Bone marrow (tissue), 2 donors: ENCODE measurements at regions not wholly inside any gene's neighbourhood (a gene's known extent, or its start where the extent isn't known, plus 50 kb on each side); places are given as distances from the start of the nearest gene placed in this dataset.
"Not testable (repeated sequence)": the region's sequence is repeated elsewhere in the genome, so short reads cannot be mapped to it uniquely, and the experiment has no call there.

Source experiments
- DNase-seq, 2 donors: peaks; one replicate each; lab custom pipeline; 2025; lab: John Stamatoyannopoulos, UW

- no peak for DNase-seq
These were observed 471.5 kb upstream of the C16orf82 start for GRCh38 chr16:26595199-26595598.

GRCh38 chr16:26596033-26596432 lies 470.7 kb upstream of the C16orf82 start:
- DNase-seq = not testable (repeated sequence)

GRCh38 chr16:26598061-26598460 lies 468.7 kb upstream of the C16orf82 start:
- DNase-seq = no peak

- no peak for DNase-seq
These were observed 467.5 kb upstream of the C16orf82 start for GRCh38 chr16:26598998-26599784.

GRCh38 chr16:26599785-26600104 lies 467.0 kb upstream of the C16orf82 start:
- no peak for DNase-seq

DNA sequence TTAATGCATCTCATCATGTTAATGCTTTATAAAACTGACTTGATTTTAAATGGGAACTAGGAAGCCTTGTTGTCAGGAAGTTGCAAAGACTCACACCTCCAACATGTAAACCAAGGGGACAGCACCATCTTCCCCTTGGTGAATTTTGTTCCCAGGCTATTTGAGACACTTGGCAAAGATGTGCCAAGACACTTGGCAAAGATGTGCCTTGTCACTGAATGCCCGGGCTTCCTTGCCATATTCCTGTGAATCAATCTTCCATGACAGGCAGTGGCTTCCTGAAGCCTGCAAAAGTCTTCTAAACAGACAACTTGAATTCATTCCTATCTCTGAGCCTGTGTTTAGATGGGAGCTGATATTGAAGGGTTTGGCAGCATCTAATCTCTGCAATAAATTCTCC lies 465.4 kb upstream of the C16orf82 start:
- no peak for DNase-seq

DNA sequence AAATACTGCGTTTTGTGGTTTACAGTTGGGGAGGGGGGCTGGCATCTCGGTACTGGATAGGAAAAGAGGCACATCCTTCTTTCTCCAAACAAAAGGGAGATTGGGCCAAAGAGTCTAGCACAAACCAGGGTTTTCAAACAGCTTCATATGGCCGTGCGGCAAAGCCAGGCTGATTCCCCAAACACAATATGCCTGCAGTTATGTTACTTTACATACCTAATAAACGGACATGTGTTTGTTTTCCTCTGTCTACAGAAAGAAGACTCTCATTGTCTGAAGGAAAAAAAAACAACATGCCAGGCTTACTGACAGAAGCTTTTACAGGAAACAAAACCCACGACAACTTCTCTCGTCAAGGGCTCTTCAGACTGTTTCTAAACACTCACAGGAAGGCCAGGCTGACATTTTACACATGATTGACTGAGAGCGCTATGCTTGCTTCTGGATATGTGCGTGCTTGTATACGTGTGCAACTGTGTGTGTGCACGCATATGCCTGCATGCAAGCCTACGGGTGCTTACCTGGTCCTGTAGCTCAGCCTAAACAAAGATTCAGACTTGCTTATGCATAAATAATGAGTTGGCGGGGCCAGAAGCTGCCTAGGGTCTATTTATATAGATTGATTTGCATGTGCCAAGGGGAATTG lies 461.0 kb upstream of the C16orf82 start:
- no peak for DNase-seq

GRCh38 chr16:26606381-26607150 lies 460.2 kb upstream of the C16orf82 start:
- DNase-seq = no peak

GRCh38 chr16:26614237-26614841 lies 452.4 kb upstream of the C16orf82 start:
- DNase-seq = no peak

GRCh38 chr16:26623442-26623841 lies 443.3 kb upstream of the C16orf82 start:
- DNase-seq = no peak

GRCh38 chr16:26627958-26628357 lies 438.8 kb upstream of the C16orf82 start:
- DNase-seq = no peak

- not testable (repeated sequence) for DNase-seq
These were observed 435.4 kb upstream of the C16orf82 start for GRCh38 chr16:26631365-26631764.

- no peak for DNase-seq
These were observed 424.6 kb upstream of the C16orf82 start for GRCh38 chr16:26642047-26642664.

GRCh38 chr16:26643519-26643918 lies 423.2 kb upstream of the C16orf82 start:
- DNase-seq = no peak

DNA sequence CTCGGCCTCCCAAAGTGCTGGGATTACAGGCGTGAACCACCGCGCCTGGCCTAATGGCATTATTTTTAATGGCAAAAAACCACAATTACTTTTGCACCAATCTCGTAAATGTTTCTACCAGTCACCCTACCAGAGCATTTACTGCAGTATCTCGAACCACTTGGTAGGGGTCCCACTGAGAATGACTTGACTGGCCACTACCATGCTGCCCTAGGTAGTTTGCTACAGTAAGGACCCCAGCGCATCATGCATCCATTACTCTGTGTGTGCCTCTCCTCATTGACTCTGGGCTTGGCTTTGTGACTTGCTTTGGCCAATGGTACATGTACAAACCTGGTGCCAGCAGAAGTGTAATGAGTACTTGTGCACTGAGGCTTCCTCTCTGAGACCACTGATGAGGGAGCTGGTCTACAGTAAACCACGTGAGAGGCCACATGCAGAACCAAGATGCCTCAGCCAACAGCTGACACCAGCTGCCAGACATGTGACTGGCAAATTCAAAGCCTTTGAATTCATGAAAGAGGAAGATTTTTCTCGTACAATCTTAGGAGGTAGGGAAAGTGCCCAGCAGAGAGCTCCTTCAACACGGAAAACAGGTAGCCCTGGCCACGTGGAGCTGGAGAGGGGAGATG lies 421.7 kb upstream of the C16orf82 start:
- DNase-seq = no peak

DNA sequence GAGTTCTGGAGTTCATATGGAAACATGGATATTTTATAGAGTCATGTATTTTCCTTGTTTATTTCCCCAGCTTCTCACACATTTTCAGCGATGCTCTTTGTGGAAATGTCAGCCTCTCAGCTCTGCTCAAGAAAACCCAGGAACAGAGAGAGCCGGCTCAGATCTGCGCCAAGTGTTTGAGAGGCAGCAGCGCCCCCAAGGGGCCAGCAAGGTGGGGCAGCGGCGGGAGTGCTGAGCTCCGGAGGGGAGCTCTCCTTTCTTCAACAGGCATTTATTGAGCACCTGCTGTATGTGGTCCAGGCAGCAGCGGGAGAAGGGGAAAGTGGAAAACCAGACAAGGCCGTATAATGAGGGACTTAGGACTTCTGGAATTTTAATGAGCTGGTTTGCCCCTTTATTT lies 421.1 kb upstream of the C16orf82 start:
- no peak for DNase-seq

DNA sequence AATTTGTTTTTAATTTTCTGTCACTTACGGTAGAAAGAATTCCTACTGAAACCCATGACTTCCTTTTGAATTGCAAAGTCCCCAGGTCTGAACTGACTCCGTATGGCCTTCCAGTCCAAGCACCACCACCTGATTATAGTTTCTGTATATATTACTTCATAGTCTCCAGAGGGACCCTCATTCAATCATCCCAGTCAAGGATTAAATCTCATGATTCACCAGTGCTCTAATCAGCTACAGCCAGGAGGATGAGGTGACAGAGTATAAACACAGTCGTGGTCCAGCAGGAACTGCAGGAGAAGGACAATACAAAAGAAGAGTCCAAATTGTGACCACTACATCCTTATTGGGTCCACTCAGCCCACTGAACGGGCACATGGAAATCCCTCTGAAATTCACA lies 418.9 kb upstream of the C16orf82 start:
- DNase-seq = no peak

GRCh38 chr16:26648851-26649250 lies 417.9 kb upstream of the C16orf82 start:
- DNase-seq = no peak

DNA sequence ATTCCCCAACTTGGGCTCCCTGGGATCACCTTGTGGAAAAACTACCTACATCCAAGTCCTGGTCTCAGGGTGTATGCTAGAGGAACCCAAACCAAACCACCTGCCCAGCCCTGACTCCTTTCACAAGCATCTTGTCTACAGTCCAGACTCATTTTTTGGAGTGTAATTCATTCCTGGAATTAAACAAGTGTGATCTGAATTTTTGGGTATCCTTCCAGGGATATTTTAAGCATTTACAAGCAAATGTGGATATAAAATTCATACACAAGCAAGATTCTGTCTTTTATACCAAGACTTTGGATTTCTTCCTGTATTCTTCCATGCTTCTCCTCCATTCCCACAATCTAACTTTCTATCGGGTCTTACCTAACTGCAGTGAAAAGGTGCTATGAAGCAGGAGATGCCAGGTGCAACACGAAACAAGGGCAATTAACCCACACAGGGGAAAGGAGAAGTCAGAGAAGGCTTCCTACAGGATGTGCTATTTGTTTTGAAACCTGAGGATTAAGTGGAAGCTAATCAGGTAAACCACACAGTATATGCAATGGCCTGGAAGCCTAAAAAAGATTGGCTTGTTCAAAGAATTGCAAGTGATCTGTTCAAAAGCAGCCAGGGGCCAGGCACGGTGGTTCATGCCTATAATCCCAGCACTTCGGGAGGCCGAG lies 417.2 kb upstream of the C16orf82 start:
- DNase-seq = no peak

- DNase-seq = no peak
These were observed 415.3 kb upstream of the C16orf82 start for GRCh38 chr16:26651464-26651863.

- no peak for DNase-seq
These were observed 414.8 kb upstream of the C16orf82 start for GRCh38 chr16:26651884-26652283.
